Smooth muscle cell of the brain vasculature (primary cell): ENCODE measurements at regions not wholly inside any gene's neighbourhood (a gene's known extent, or its start where the extent isn't known, plus 50 kb on each side); places are given as distances from the start of the nearest gene placed in this dataset.

ENCODE experiments used
- DNase-seq: peaks from one replicate; pipeline ENCODE4 v3.0.0-alpha.2; 2012; ENCODE audit warnings: low read depth, low spot score

GRCh38 chr6:14321992-14322772, 204.6 kb downstream of the CD83 start:
- DNase-seq, result no peak

- DNase-seq, result no peak
Measured at GRCh38 chr6:14322841-14323240, 205.3 kb downstream of the CD83 start.

DNA sequence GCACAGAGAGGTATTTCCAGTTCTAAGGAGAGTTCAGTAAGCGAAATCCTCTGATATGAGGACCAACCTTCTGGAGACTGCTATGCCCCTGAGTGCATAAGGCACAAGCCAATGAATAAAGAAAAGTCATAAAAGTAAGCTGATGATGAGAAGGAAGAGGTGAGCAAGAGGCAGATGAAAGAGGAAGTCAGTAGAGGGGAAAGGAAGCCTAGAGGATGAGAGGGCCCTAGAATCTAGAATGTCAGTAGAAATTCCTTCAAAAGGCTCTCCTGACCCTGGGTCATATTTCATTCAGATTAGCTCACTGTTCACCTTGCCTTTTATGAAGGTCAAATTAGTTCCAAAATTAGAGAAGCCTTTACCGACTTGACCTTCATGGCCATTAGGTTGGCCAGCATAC, 209.2 kb downstream of the CD83 start:
- no peak for DNase-seq

DNA sequence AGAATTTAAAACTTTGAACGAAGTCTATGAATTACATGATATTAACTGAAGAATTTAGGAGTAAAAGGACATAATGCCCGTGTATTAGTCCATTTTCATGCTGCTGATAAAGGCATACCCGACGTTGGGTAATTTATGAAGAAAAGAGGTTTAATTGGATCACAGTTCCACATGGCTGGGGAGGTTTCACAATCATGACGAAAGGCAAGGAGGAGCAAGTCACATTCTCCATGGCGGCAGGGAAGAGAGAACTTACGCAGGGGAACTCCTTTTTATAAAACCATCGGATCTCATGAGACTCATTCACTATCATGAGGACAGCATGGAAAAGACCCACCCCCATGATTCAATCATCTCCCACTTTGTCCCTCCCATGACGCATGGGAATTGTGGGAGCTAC, 210.6 kb downstream of the CD83 start:
- no peak for DNase-seq

DNA sequence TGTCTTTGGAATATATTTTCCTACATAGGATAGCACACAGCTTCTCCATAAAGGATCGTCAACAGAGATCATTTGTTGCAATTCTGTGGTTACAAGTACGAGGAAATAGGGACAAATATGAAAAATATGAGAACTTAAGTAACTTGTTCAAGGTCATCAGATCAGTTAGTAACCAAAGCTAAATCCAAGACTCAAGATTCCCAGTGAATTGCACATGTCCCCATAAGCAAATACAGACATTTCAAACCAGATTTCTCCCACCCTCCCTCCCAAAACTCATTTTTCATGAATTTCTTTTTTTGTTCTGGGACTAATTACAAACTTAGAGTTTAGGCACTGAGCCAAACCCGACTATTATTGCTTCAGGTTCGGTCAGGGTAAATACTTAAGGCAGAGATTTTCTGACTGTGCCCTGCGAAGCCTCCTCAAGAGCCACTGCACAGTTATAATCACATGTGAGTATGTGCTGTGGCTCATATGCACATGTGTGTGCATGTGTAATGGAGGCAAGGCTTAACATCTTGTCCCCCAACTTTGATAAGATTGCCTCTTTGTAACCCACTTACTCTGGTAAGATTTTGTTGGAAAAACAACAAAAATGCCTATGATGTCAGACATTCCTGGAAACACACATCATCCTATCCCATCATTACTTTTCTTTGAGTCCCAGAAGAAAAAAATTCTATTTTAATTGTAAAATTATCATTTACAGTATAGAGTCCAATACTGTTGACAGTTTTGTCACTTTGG, 216.2 kb downstream of the CD83 start:
- DNase-seq, result no peak

DNA sequence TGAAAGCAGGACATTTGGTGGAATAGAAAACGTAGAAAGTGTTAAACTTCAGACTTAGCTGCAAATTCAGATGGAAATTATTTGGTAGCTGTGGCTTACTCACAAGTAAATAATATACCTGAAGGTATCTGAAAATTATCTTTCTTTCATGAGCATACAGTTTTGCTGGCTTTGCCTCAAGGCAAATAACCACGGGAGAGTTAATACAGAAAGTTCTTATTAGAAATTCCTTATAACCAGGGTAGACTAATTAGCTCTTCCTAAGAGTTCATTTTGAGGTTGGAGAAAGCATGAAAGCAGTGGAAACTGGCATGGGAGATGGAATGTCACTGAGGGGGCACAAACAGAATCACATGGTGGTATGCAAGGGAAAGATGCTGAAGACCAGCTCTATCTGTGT, 217.5 kb downstream of the CD83 start:
- no peak for DNase-seq

GRCh38 chr6:14337152-14337551, 219.6 kb downstream of the CD83 start:
- no peak for DNase-seq

DNA sequence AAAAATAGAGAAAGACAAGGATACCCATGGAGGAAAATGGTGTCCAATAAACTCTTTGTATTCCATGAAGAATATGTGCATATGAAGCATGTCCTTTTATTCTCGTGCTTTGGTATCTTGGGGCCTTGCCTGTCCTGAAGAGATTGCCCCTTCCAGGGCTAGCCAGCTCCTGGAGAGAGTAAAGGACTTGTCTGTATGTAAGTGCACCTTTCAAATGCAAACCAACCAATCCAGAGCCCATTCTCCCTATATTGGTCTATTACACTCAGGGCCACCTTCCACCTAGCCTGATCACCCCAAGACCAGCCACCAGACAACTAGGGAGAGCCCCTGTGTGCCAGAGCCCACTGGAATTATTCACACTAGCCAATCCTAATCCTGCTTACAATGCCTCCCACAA, 221.6 kb downstream of the CD83 start:
- DNase-seq, result no peak

- DNase-seq, result no peak
Measured at GRCh38 chr6:14339711-14340584, 222.4 kb downstream of the CD83 start.

DNA sequence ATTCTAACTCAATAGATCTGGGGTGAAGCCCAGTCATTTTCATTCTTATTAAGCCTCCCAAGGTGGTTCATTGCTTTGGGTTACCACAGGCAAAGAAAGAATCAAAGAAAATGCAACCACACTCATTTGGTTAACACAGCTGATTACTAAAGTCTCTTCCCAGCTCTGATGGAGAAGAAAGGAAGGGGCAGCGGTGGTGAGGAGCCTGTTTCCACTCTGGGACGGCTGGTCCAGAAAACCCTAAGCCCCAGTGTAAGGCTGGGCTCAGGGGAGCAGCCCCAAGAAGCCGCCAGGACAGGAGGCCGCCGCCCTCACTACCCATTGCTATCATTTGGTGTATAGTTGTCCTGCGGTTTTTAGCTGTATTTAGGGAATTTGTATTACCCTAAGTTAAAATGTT, 226.9 kb downstream of the CD83 start:
- no peak for DNase-seq

GRCh38 chr6:14348389-14348788, 230.8 kb downstream of the CD83 start:
- no peak for DNase-seq

GRCh38 chr6:14349507-14349906, 231.9 kb downstream of the CD83 start:
- DNase-seq, result no peak

- DNase-seq, result no peak
Measured at GRCh38 chr6:14350210-14350609, 232.6 kb downstream of the CD83 start.

DNA sequence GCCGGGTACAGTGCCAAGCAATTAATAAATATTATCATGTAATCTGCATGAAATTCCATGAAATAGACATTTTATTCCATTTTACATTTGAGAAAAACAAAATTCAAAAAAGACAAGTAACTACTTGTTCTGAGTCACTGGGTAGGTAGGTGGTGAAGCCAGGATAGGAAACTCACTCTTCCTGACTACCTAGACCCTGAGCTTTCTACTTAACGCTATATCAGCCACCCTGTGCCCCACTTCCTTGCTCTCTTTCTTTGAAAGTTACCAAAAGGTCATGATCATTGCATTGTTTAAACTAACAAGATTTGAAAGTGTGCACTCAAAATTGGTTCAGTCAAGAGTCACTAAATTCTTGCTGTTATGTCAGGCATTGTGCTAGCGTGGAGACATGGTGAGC, 235.7 kb downstream of the CD83 start:
- DNase-seq, result no peak

- no peak for DNase-seq
Measured at GRCh38 chr6:14353798-14354197, 236.2 kb downstream of the CD83 start.

DNA sequence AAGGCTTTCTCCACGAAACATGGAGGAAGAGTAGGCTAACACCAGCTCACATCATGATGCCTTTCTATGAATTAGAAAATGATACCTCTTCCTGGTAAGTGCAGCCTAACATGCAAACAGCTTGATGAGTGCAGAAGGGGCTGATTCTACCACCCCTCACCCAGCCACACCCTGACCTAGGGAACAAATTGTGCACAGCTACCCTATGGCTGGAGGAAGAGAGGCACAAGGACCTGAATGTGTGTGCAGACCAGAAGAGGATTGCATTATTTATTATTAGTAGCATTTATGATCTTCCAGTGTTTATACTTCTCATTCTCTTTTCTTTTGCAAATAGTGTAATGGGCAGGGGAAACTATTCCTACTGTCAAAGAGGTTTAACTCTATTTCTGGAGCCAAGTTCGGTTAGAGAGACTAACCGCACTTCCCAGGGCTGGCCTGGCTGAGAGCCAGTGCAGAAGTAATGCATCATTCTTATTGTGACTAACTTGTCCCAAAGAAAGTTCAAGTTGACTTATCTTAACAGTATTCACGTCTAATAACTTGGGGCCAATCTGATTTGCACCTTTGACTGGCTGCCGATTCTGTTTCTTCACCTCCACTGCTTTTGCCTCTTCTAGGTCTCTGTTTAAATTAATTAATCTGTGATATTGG, 237.5 kb downstream of the CD83 start:
- peak; percentile 32 for DNase-seq

- DNase-seq, result no peak
Measured at GRCh38 chr6:14359438-14359837, 241.9 kb downstream of the CD83 start.

DNA sequence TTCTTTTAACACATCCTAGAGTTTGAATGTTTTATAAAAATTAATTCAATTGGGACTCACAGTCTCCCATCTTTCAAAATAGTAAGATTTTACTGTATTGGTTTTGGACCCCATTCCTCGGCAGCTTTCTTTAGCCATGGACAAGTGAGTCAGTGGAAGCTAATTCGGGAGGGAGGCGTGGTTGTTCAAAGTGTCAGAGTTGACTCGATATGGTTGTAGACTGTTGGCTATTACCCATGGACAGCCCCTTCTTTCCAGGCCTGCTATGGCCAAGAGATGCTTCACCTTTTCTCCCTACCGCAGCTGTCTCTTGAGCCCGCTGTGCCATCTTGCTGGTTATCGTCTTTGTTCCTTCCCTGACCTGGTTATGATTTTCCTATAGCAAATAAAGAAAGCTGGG, 243.0 kb downstream of the CD83 start:
- DNase-seq, result no peak

GRCh38 chr6:14361297-14361696, 243.7 kb downstream of the CD83 start:
- no peak for DNase-seq

DNA sequence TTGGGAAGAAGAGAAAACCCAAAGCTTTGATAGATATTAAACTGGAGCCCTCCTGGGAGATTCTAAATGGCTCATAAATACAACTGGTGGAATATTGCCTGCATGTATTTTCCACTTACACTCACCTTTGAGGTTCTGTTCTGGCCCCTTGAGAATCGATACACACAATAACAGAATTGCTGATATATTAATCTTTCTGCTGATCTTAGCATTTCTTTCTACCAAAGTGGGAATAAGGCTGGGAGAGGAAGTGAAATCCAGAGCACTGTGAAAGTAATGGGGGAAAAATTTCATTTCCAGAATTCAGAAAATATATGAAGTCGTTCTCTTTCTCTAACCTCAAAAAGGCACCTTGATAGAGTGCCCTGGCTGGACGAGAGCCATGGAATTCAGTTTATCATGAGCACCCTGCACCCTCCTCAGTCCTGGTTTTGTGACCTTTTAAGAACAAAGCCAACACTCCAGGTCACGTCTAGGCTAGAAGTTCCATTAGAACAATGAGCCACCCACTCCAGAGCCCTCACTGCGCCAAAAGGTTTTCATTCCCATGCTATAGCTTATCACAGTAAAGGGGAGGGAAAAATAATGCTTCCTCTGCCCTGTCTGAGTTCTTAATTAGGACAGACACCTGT, 244.5 kb downstream of the CD83 start:
- no peak for DNase-seq

DNA sequence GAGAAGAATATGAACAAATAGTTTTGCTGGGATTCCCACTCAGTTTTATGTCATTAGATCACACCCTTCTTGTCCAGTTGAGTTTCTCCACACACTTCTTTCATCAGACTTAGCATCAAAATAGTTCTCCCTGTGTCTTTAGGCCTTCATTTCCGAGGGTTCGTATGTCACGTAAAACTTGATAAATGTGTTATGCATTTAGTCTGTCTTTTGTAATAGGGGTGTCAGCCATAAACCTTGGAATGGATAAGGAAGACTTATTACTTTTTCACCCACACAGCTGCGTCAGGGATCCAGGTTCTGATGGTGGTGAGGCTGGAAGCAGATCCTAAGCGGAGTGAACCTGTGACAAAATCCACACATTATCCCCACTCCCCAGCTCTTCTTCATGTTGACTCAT, 246.8 kb downstream of the CD83 start:
- DNase-seq, result no peak
